ENCODE measurements at regions not wholly inside any gene's neighbourhood (a gene's known extent, or its start where the extent isn't known, plus 50 kb on each side); places are given as distances from the start of the nearest gene placed in this dataset.

DNA sequence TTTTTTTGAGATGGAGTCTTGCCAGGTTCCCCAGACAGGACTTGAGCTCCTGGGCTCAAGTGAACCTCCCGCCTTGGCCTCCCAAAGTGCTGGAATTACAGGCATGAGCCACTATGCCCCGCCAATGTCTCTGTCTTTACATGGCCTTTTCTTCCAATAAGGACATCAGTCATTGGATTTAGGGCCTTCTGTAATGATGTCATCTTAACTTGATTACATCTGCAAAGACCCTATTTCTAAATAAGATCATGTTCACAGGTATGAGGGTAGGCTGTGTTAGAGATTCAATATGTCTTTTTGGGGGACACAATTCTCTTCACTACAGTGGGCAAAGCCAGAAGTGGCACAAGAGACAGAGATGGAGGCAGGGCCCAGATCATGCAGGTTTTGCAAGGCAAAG, 68.1 kb downstream of the PMAIP1 start:
- Histone ChIP-seq H3K9me2 (ENCODE audit: insufficient read depth, low read length) (no peaks in the 10 kb centered on the region), H3K9me3 (ENCODE audit: low read length) (no peaks in the 10 kb centered on the region), H3K79me2 (ENCODE audit: insufficient read depth, low read depth, low read length) (no peaks in the 10 kb centered on the region), H3K27ac (ENCODE audit: low read depth, low read length, poor library complexity, severe bottlenecking) (no peak overlapping the region), H3K4me2 (ENCODE audit: low read length) (no peak overlapping the region), H3K4me3 (ENCODE audit: low read depth, low read length, poor library complexity, severe bottlenecking) (no peak overlapping the region), H3K4me1 (ENCODE audit: insufficient read depth, low read length, poor library complexity, severe bottlenecking) (no peaks in the 10 kb centered on the region), H4K20me1 (ENCODE audit: insufficient read depth, low read length) (no peaks in the 10 kb centered on the region), H2AFZ (ENCODE audit: low read length) (no peak overlapping the region), H3K36me3 (ENCODE audit: insufficient read depth, low read length) (no peaks in the 10 kb centered on the region)
- POLR2A ChIA-PET, result no interaction called here
- TF ChIP-seq, protein P1, sequence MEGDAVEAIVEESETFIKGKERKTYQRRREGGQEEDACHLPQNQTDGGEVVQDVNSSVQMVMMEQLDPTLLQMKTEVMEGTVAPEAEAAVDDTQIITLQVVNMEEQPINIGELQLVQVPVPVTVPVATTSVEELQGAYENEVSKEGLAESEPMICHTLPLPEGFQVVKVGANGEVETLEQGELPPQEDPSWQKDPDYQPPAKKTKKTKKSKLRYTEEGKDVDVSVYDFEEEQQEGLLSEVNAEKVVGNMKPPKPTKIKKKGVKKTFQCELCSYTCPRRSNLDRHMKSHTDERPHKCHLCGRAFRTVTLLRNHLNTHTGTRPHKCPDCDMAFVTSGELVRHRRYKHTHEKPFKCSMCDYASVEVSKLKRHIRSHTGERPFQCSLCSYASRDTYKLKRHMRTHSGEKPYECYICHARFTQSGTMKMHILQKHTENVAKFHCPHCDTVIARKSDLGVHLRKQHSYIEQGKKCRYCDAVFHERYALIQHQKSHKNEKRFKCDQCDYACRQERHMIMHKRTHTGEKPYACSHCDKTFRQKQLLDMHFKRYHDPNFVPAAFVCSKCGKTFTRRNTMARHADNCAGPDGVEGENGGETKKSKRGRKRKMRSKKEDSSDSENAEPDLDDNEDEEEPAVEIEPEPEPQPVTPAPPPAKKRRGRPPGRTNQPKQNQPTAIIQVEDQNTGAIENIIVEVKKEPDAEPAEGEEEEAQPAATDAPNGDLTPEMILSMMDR (conservative IDR thresholded peaks at IDR 0.05; ENCODE audit: low read length), result no peak
- no peak for TF ChIP-seq EZH2phosphoT487 (IDR thresholded peaks at IDR 0.05; ENCODE audit: borderline replicate concordance, low read depth, low read length)
- BruUV-seq (replicated peaks), result no TSS peak
- CTCF ChIA-PET (ENCODE audit: unreplicated experiment), result no interaction called here
- intact Hi-C loops (cut with micrococcal nuclease; ENCODE audit: unreplicated experiment), result no loop called here
- no peak for DNase-seq (ENCODE audit: low spot score)

DNA sequence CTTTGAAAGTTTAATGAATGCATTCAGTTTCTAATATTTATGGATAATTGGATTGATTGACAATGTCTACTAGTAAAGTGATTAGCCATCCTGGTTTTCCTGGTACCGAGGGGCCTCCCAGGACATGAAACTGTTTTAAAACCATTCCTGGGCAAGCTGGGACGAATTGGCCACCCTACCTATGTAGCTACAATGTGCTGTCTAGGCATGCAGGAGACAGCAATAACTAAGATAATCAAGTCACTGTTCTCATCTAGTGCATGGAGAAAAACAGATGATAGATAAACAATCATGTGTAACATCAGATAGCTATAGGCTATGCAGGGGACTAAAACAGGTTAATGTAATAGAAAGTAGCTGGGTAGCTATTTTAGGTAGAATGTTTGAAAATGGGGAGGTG, 67.1 kb downstream of the PMAIP1 start:
- no peaks in the 10 kb centered on the region for H3K9me3 ChIP-seq (ENCODE audit: low read length)
- H3K79me2 ChIP-seq (ENCODE audit: insufficient read depth, low read depth, low read length), result no peaks in the 10 kb centered on the region
- no peaks in the 10 kb centered on the region for H3K36me3 ChIP-seq (ENCODE audit: insufficient read depth, low read length)
- intact Hi-C loops (cut with micrococcal nuclease; ENCODE audit: unreplicated experiment), result no loop called here
- H3K27ac ChIP-seq (ENCODE audit: low read depth, low read length, poor library complexity, severe bottlenecking), result no peak overlapping the region
- H3K4me3 ChIP-seq (ENCODE audit: low read depth, low read length, poor library complexity, severe bottlenecking), result no peak overlapping the region
- no peak for DNase-seq (ENCODE audit: low spot score)
- peaks cover 1% of the 10 kb centered on the region for H3K4me1 ChIP-seq (ENCODE audit: insufficient read depth, low read length, poor library complexity, severe bottlenecking)
- H3K4me2 ChIP-seq (ENCODE audit: low read length), result no peak overlapping the region
- BruUV-seq (replicated peaks), result no TSS peak
- no peaks in the 10 kb centered on the region for H3K9me2 ChIP-seq (ENCODE audit: insufficient read depth, low read length)
- ChIA-PET CTCF (ENCODE audit: unreplicated experiment) (no interaction called here), POLR2A (interaction anchor here (0.6 to 0.7 kb wide), 2 partner anchors 9 to 582 kb away, joined by 4 to 6 read pairs; no protein-coding TSS in a partner anchor)
- no peaks in the 10 kb centered on the region for H4K20me1 ChIP-seq (ENCODE audit: insufficient read depth, low read length)
- H2AFZ ChIP-seq (ENCODE audit: low read length), result no peak overlapping the region
- TF ChIP-seq EZH2phosphoT487 (IDR thresholded peaks at IDR 0.05; ENCODE audit: borderline replicate concordance, low read depth, low read length), result no peak
- TF ChIP-seq, protein P1 (conservative IDR thresholded peaks at IDR 0.05; ENCODE audit: low read length), result no peak

DNA sequence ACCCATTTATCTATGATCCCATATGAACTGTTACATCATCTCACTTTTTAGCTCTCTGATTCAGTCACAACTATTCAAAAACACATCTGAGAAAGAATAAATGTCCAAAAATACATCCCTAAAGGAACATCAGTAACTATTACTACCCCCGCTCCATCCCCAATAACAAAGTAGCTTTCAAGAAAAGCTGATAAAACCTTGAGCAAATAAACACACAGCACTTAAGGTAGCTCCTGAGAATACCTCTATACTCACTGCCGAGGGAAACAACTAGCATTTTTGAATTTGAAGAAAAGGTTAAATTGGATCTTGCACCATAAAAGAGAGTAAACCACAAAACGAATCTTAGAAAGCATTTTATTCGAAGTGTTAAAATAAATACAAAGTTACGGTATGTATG, 63.4 kb downstream of the PMAIP1 start:
- Histone ChIP-seq H3K79me2 (ENCODE audit: insufficient read depth, low read depth, low read length) (no peaks in the 10 kb centered on the region), H2AFZ (ENCODE audit: low read length) (no peak overlapping the region), H3K4me1 (ENCODE audit: insufficient read depth, low read length, poor library complexity, severe bottlenecking) (peaks cover 38% of the 10 kb centered on the region), H4K20me1 (ENCODE audit: insufficient read depth, low read length) (no peaks in the 10 kb centered on the region), H3K4me2 (ENCODE audit: low read length) (no peak overlapping the region), H3K4me3 (ENCODE audit: low read depth, low read length, poor library complexity, severe bottlenecking) (no peak overlapping the region), H3K9me3 (ENCODE audit: low read length) (no peaks in the 10 kb centered on the region), H3K9me2 (ENCODE audit: insufficient read depth, low read length) (no peaks in the 10 kb centered on the region), H3K27ac (ENCODE audit: low read depth, low read length, poor library complexity, severe bottlenecking) (no peak overlapping the region), H3K36me3 (ENCODE audit: insufficient read depth, low read length) (no peaks in the 10 kb centered on the region)
- intact Hi-C loops (cut with micrococcal nuclease; ENCODE audit: unreplicated experiment), result no loop called here
- ChIA-PET CTCF (ENCODE audit: unreplicated experiment) (no interaction called here), POLR2A (interaction anchor here (0.9 to 1.1 kb wide), 2 partner anchors 16 to 63 kb away, joined by 3 to 4 read pairs; no protein-coding TSS in a partner anchor)
- BruUV-seq (replicated peaks), result no TSS peak
- TF ChIP-seq, protein P1 (conservative IDR thresholded peaks at IDR 0.05; ENCODE audit: low read length), result no peak
- TF ChIP-seq EZH2phosphoT487 (IDR thresholded peaks at IDR 0.05; ENCODE audit: borderline replicate concordance, low read depth, low read length), result no peak
- DNase-seq (ENCODE audit: low spot score), result no peak
